SK-N-SH (cell line): ENCODE measurements at regions not wholly inside any gene's neighbourhood (a gene's known extent, or its start where the extent isn't known, plus 50 kb on each side); places are given as distances from the start of the nearest gene placed in this dataset.

Source experiments
- CTCF ChIP-seq: fragments of 200-600 bp; sonication (generic); IDR thresholded peaks from 2 replicates; pipeline ENCODE4 v1.6.1; 2017; ENCODE audit warnings: antibody characterized with exemption, mild to moderate bottlenecking, moderate library complexity
- EZH2phosphoT487 ChIP-seq: fragments of 200-600 bp; sonication (generic); IDR thresholded peaks from 2 replicates; pipeline ENCODE4 v1.6.1; 2017; ENCODE audit warnings: low read depth, mixed run types, mild to moderate bottlenecking, antibody characterized with exemption, moderate library complexity, borderline replicate concordance
- FOXM1 ChIP-seq: IDR thresholded peaks from 2 replicates; pipeline ENCODE4 v1.4.0; 2012; ENCODE audit warnings: low read depth, mild to moderate bottlenecking
- MXI1 ChIP-seq: IDR thresholded peaks from 2 replicates; pipeline ENCODE4 v1.6.1; 2012; ENCODE audit warnings: mild to moderate bottlenecking, low read depth, low read length, improper control_type of control experiment
- POLR2AphosphoS5 ChIP-seq: IDR thresholded peaks from 2 replicates; pipeline ENCODE4 v1.6.1; 2012; ENCODE audit warnings: low read depth, low read length
- RCOR1 ChIP-seq: fragments of 150-350 bp; IDR thresholded peaks from 2 replicates; pipeline ENCODE4 v1.6.1; 2017; ENCODE audit warnings: antibody characterized with exemption, low read length
- RFX5 ChIP-seq: IDR thresholded peaks from 2 replicates; pipeline ENCODE4 v1.6.1; 2012; ENCODE audit warnings: mild to moderate bottlenecking, improper control_type of control experiment, low read length
- RXRA ChIP-seq: IDR thresholded peaks from 2 replicates; pipeline ENCODE4 v1.4.0; 2012; ENCODE audit warnings: low read depth, mild to moderate bottlenecking, borderline replicate concordance
- SIN3A ChIP-seq: IDR thresholded peaks from 2 replicates; pipeline ENCODE4 v1.6.1; 2012; ENCODE audit warnings: low read depth, mild to moderate bottlenecking, low read length, moderate library complexity, borderline replicate concordance
- SMC3 ChIP-seq: IDR thresholded peaks from 2 replicates; pipeline ENCODE4 v1.6.1; 2012; ENCODE audit warnings: low read depth, low read length, improper control_type of control experiment
- TAF1 ChIP-seq: IDR thresholded peaks from 2 replicates; pipeline ENCODE4 v1.6.1; 2012; ENCODE audit warnings: low read depth, mild to moderate bottlenecking, low read length, moderate library complexity, borderline replicate concordance
- TEAD4 ChIP-seq: IDR thresholded peaks from 2 replicates; pipeline ENCODE4 v1.4.0; 2012; ENCODE audit warnings: mild to moderate bottlenecking, borderline replicate concordance; ENCODE audit not compliant: insufficient read depth
- ZBTB33 ChIP-seq: IDR thresholded peaks from 2 replicates; pipeline ENCODE4 v1.4.0; 2012; ENCODE audit warnings: low read depth, borderline replicate concordance

GRCh38 chr16:52016387-52016786 is 530.6 kb downstream of the TOX3 start:
- TF ChIP-seq RCOR1, result no peak
- TF ChIP-seq POLR2AphosphoS5, result no peak
- TF ChIP-seq CTCF, result no peak
- no peak for TF ChIP-seq SMC3
- no peak for TF ChIP-seq RXRA
- TF ChIP-seq FOXM1, result no peak
- TF ChIP-seq EZH2phosphoT487, result no peak
- no peak for TF ChIP-seq ZBTB33
- no peak for TF ChIP-seq TAF1
- TF ChIP-seq MXI1, result no peak
- no peak for TF ChIP-seq SIN3A
- no peak for TF ChIP-seq RFX5
- TF ChIP-seq TEAD4, result no peak
